SK-N-SH treated with all-trans-retinoic acid at 6 μM for 48 hours (cell line): ENCODE measurements at regions not wholly inside any gene's neighbourhood (a gene's known extent, or its start where the extent isn't known, plus 50 kb on each side); places are given as distances from the start of the nearest gene placed in this dataset.

Experiments
- ATAC-seq: fragments of 200-7000 bp; cut with Tn5 transposase; 3 replicates; pipeline ENCODE4 v1.9.1; 2020; ENCODE audit warnings: mild to moderate bottlenecking, moderate library complexity
- ARNTL ChIP-seq: fragments of 450-650 bp; formaldehyde crosslinking; IDR thresholded peaks from 2 replicates; pipeline ENCODE4 v1.5.0; 2020; ENCODE audit warnings: low read depth, mild to moderate bottlenecking, moderate library complexity, borderline replicate concordance
- BACH2 ChIP-seq: fragments of 250-450 bp; sonication (Bioruptor Pico); IDR thresholded peaks from 2 replicates; pipeline ENCODE4 v1.9.0; 2021; ENCODE audit warnings: mild to moderate bottlenecking, borderline replicate concordance
- CREB5 ChIP-seq: fragments of 250-450 bp; sonication (Bioruptor Pico); IDR thresholded peaks from 2 replicates; pipeline ENCODE4 v1.5.1; 2020; ENCODE audit warnings: low read depth, mild to moderate bottlenecking, moderate library complexity
- CSDC2 ChIP-seq: fragments of 250-450 bp; sonication (Bioruptor Pico); IDR thresholded peaks from 2 replicates; pipeline ENCODE4 v1.5.0; 2020; ENCODE audit warnings: mild to moderate bottlenecking, moderate library complexity
- CSRNP3 ChIP-seq: fragments of 250-450 bp; sonication (Bioruptor Pico); IDR thresholded peaks from 2 replicates; pipeline ENCODE4 v1.5.1; 2021; ENCODE audit warnings: mild to moderate bottlenecking, moderate library complexity
- ESRRG ChIP-seq: fragments of 250-450 bp; sonication (Bioruptor Pico); IDR thresholded peaks from 2 replicates; pipeline ENCODE4 v1.6.1; 2021; ENCODE audit warnings: mild to moderate bottlenecking
- GLIS3 ChIP-seq: fragments of 250-450 bp; sonication (Bioruptor Pico); IDR thresholded peaks from 2 replicates; pipeline ENCODE4 v1.5.0; 2020; ENCODE audit warnings: mild to moderate bottlenecking, moderate library complexity
- ISL1 ChIP-seq: fragments of 250-450 bp; sonication (Bioruptor Pico); IDR thresholded peaks from 2 replicates; pipeline ENCODE4 v2.1.2; 2022; ENCODE audit warnings: mild to moderate bottlenecking, moderate library complexity
- OSR1 ChIP-seq: fragments of 250-450 bp; sonication (Bioruptor Pico); IDR thresholded peaks from 2 replicates; pipeline ENCODE4 v1.8.0; 2022; ENCODE audit warnings: moderate library complexity, mild to moderate bottlenecking, inconsistent platforms
- PATZ1 ChIP-seq: fragments of 250-450 bp; sonication (Bioruptor Pico); IDR thresholded peaks from 2 replicates; pipeline ENCODE4 v1.8.0; 2020; ENCODE audit warnings: mild to moderate bottlenecking, moderate library complexity, borderline replicate concordance
- POU6F1 ChIP-seq: fragments of 250-450 bp; sonication (Bioruptor Pico); IDR thresholded peaks from 2 replicates; pipeline ENCODE4 v1.8.0; 2021; ENCODE audit warnings: low read depth, mild to moderate bottlenecking, moderate library complexity, borderline replicate concordance
- PPARA ChIP-seq: fragments of 250-450 bp; sonication (Bioruptor Pico); IDR thresholded peaks from 2 replicates; pipeline ENCODE4 v1.5.0; 2020; ENCODE audit warnings: mild to moderate bottlenecking, borderline replicate concordance
- RARB ChIP-seq: fragments of 250-450 bp; sonication (Bioruptor Pico); IDR thresholded peaks from 2 replicates; pipeline ENCODE4 v1.8.0; 2021; ENCODE audit warnings: mild to moderate bottlenecking, moderate library complexity
- SNAI2 ChIP-seq: fragments of 250-450 bp; sonication (Bioruptor Pico); IDR thresholded peaks from 2 replicates; pipeline ENCODE4 v1.5.0; 2020; ENCODE audit warnings: mild to moderate bottlenecking, moderate library complexity
- TOX ChIP-seq: fragments of 250-450 bp; sonication (Bioruptor Pico); IDR thresholded peaks from 2 replicates; pipeline ENCODE4 v1.8.0; 2021; ENCODE audit warnings: mild to moderate bottlenecking, moderate library complexity, borderline replicate concordance
- ZC3H10 ChIP-seq: fragments of 250-450 bp; sonication (Bioruptor Pico); IDR thresholded peaks from 2 replicates; pipeline ENCODE4 v1.5.1; 2021; ENCODE audit warnings: mild to moderate bottlenecking, moderate library complexity
- ZFP3 ChIP-seq: fragments of 250-450 bp; sonication (Bioruptor Pico); IDR thresholded peaks from 2 replicates; pipeline ENCODE4 v1.5.0; 2020; ENCODE audit warnings: mild to moderate bottlenecking, moderate library complexity
- ZFP30 ChIP-seq: fragments of 450-650 bp; formaldehyde crosslinking; IDR thresholded peaks from 2 replicates; pipeline ENCODE4 v1.5.0; 2022; ENCODE audit warnings: mild to moderate bottlenecking, moderate library complexity
- ZNF565 ChIP-seq: fragments of 450-650 bp; formaldehyde crosslinking; conservative IDR thresholded peaks from 2 replicates; pipeline ENCODE4 v1.5.0; 2020; ENCODE audit warnings: low read depth, mild to moderate bottlenecking, moderate library complexity
- ZNF70 ChIP-seq: fragments of 450-650 bp; formaldehyde crosslinking; IDR thresholded peaks from 2 replicates; pipeline ENCODE4 v1.5.0; 2020; ENCODE audit warnings: mild to moderate bottlenecking, moderate library complexity
- ZNF8 ChIP-seq: fragments of 450-650 bp; formaldehyde crosslinking; IDR thresholded peaks from 2 replicates; pipeline ENCODE4 v1.5.0; 2020; ENCODE audit warnings: mild to moderate bottlenecking, moderate library complexity

GRCh38 chr2:37836711-37837110 is 88.4 kb upstream of the RMDN2 start:
- ATAC-seq, result no peak
- TF ChIP-seq TOX (CRISPR knock-in tag) (no peak), ARNTL (CRISPR knock-in tag) (no peak), ZFP30 (CRISPR knock-in tag) (no peak), GLIS3 (no peak), ZNF8 (CRISPR knock-in tag) (no peak), PPARA (CRISPR knock-in tag) (no peak), RARB (CRISPR knock-in tag) (no peak), SNAI2 (CRISPR knock-in tag) (no peak), CSDC2 (CRISPR knock-in tag) (no peak), ZC3H10 (CRISPR knock-in tag) (no peak), POU6F1 (no peak), PATZ1 (CRISPR knock-in tag) (no peak), ESRRG (CRISPR knock-in tag) (no peak), ZNF70 (no peak), CSRNP3 (no peak), CREB5 (CRISPR knock-in tag) (no peak), BACH2 (CRISPR knock-in tag) (no peak), ZFP3 (CRISPR knock-in tag) (no peak), ZNF565 (CRISPR knock-in tag) (no peak)

GRCh38 chr2:37837628-37838328 is 87.3 kb upstream of the RMDN2 start:
- ATAC-seq, result no peak
- TF ChIP-seq ISL1 (CRISPR knock-in tag) (peak; percentile 34; the same call in 1 of the 2 replicates), CSDC2 (CRISPR knock-in tag) (no peak)

- no peak for ATAC-seq
- TF ChIP-seq CREB5 (CRISPR knock-in tag), result no peak
- TF ChIP-seq ARNTL (CRISPR knock-in tag), result peak; percentile 39; the same call in 1 of the 2 replicates
- TF ChIP-seq OSR1 (CRISPR knock-in tag), result no peak
- TF ChIP-seq ZFP30 (CRISPR knock-in tag), result no peak
- no peak for TF ChIP-seq PATZ1 (CRISPR knock-in tag)
- TF ChIP-seq CSRNP3, result no peak
- peak; percentile 60; the same call in 1 of the 2 replicates for TF ChIP-seq PPARA (CRISPR knock-in tag)
- peak; percentile 40; the same call in 1 of the 2 replicates for TF ChIP-seq ZNF70
- peak; percentile 19; the same call in 1 of the 2 replicates for TF ChIP-seq GLIS3
- TF ChIP-seq ZC3H10 (CRISPR knock-in tag), result no peak
- TF ChIP-seq ESRRG (CRISPR knock-in tag), result no peak
- TF ChIP-seq TOX (CRISPR knock-in tag), result no peak
- no peak for TF ChIP-seq ZNF565 (CRISPR knock-in tag)
- TF ChIP-seq POU6F1, result no peak
- no peak for TF ChIP-seq ZFP3 (CRISPR knock-in tag)
Observed at GRCh38 chr2:37838541-37839167, 86.4 kb upstream of the RMDN2 start.
